B cell (primary cell): ENCODE measurements at regions not wholly inside any gene's neighbourhood (a gene's known extent, or its start where the extent isn't known, plus 50 kb on each side); places are given as distances from the start of the nearest gene placed in this dataset.

Experiments used
- ATAC-seq: fragments of 200-7000 bp; cut with Tn5 transposase; one replicate; pipeline ENCODE4 v1.10.0; 2021; ENCODE audit warnings: low read depth, mild to moderate bottlenecking, moderate number of reproducible peaks, moderate library complexity
- CTCF ChIA-PET: fragments of 350-600 bp; sonication (Branson Sonifier 250); formaldehyde crosslinking; loops from one replicate; lab custom pipeline; 2021; ENCODE audit warnings: antibody characterized with exemption, inconsistent platforms; lab: Charles Lee
- POLR2A ChIA-PET: fragments of 350-600 bp; sonication (Branson Sonifier 250); formaldehyde crosslinking; loops from one replicate; lab custom pipeline; 2021; ENCODE audit warnings: antibody characterized with exemption; lab: Charles Lee
- DNase-seq: peaks from one replicate; pipeline ENCODE4 v3.0.0; 2013
- H2AFZ ChIP-seq: 2 replicates; pipeline ENCODE4 v1.6.1; 2012; ENCODE audit warnings: mild to moderate bottlenecking, low read depth, low read length; ENCODE audit not compliant: insufficient read depth, poor library complexity, severe bottlenecking
- H3K27ac ChIP-seq, 2 donors: 1 replicate in 1 of 2; 2 replicates in 1 of 2; pipeline ENCODE4 v1.5.1; 2012 to 2013; ENCODE audit warnings: low read length in 2 of 2, mild to moderate bottlenecking in 2 of 2, moderate library complexity in 1 of 2
- H3K27me3 ChIP-seq, 4 experiments: fragments of 200-600 bp in 1 of 4; sonication (generic) in 1 of 4; replicated peaks in 1 of 4; 1 replicate in 2 of 4; 2 replicates in 2 of 4; pipeline versions ENCODE4 v1.6.1 to v1.7.0; 2013 to 2016; ENCODE audit warnings: low read length in 3 of 4, mild to moderate bottlenecking in 2 of 4, mixed read lengths in 1 of 4, moderate library complexity in 1 of 4; ENCODE audit not compliant: insufficient read depth in 4 of 4, control insufficient read depth in 3 of 4; ENCODE audit errors: control extremely low read depth in 1 of 4
- H3K36me3 ChIP-seq, 2 experiments: replicated peaks in 1 of 2; 1 replicate in 1 of 2; 2 replicates in 1 of 2; pipeline versions ENCODE4 v1.6.1 to v1.7.1; 2013; ENCODE audit warnings: low read length in 1 of 2; ENCODE audit not compliant: insufficient read depth in 2 of 2, control insufficient read depth in 1 of 2; ENCODE audit errors: control extremely low read depth in 1 of 2, extremely low read depth in 1 of 2
- H3K4me1 ChIP-seq, 2 donors: fragments of 200-600 bp in 1 of 2; sonication (generic) in 1 of 2; 1 replicate in 1 of 2; 2 replicates in 1 of 2; pipeline versions ENCODE4 v1.5.1 to v1.6.1; 2013 to 2017; ENCODE audit warnings: low read length in 2 of 2; ENCODE audit not compliant: control insufficient read depth in 2 of 2, insufficient read depth in 2 of 2
- H3K4me2 ChIP-seq: replicated peaks from 2 replicates; pipeline ENCODE3; 2012; ENCODE audit warnings: mild to moderate bottlenecking, low read depth, low read length; ENCODE audit not compliant: poor library complexity, severe bottlenecking
- H3K4me3 ChIP-seq, 5 experiments: fragments of 200-600 bp in 1 of 5; sonication (generic) in 1 of 5; 1 replicate in 3 of 5; 2 replicates in 2 of 5; pipeline versions ENCODE4 v1.5.1 to v1.7.0; 2011 to 2016; ENCODE audit warnings: low read length in 4 of 5, mild to moderate bottlenecking in 4 of 5, low read depth in 2 of 5, control low read depth in 1 of 5, moderate library complexity in 1 of 5; ENCODE audit not compliant: insufficient read depth in 1 of 5; ENCODE audit errors: control extremely low read depth in 1 of 5, extremely low read depth in 1 of 5
- H3K79me2 ChIP-seq: fragments of 200-600 bp; sonication (generic); one replicate; pipeline ENCODE4 v1.6.0; 2016; ENCODE audit warnings: low read length; ENCODE audit not compliant: control insufficient read depth, insufficient read depth
- H3K9ac ChIP-seq: fragments of 200-600 bp; sonication (generic); 2 replicates; pipeline ENCODE4 v1.6.1; 2017; ENCODE audit warnings: mild to moderate bottlenecking, low read length, moderate library complexity
- H3K9me3 ChIP-seq, 3 donors: one replicate each; pipeline versions ENCODE4 v1.6.1 to v1.7.1; 2013; ENCODE audit warnings: low read length in 2 of 3; ENCODE audit not compliant: control insufficient read depth in 2 of 3, insufficient read depth in 1 of 3; ENCODE audit errors: control extremely low read depth in 1 of 3
- H4K20me1 ChIP-seq: 2 replicates; pipeline ENCODE4 v1.6.0; 2012; ENCODE audit warnings: mild to moderate bottlenecking, low read length; ENCODE audit not compliant: insufficient read depth, control insufficient read depth, poor library complexity, severe bottlenecking
- H3K27ac Mint-ChIP-seq: one replicate; pipeline ENCODE4 v1.8.0; 2021; ENCODE audit warnings: mixed read lengths
- H3K27me3 Mint-ChIP-seq: one replicate; pipeline ENCODE4 v1.8.0; 2021; ENCODE audit warnings: mixed read lengths
- H3K4me1 Mint-ChIP-seq: one replicate; pipeline ENCODE4 v1.8.0; 2021; ENCODE audit warnings: mixed read lengths
- H3K4me3 Mint-ChIP-seq: one replicate; pipeline ENCODE4 v1.8.0; 2021; ENCODE audit warnings: mixed read lengths
- H3K9me3 Mint-ChIP-seq: one replicate; pipeline ENCODE4 v1.8.0; 2022; ENCODE audit warnings: mixed read lengths; ENCODE audit not compliant: insufficient read depth
- CTCF ChIP-seq: fragments of 200-600 bp; IDR thresholded peaks from one replicate; pipeline ENCODE4 v1.8.0; 2022; ENCODE audit warnings: antibody characterized with exemption, mild to moderate bottlenecking
- EZH2 ChIP-seq: IDR thresholded peaks from 2 replicates; pipeline ENCODE4 v1.6.1; 2012; ENCODE audit warnings: borderline replicate concordance, low read depth, mild to moderate bottlenecking, moderate library complexity, low read length; ENCODE audit not compliant: insufficient read depth, poor library complexity, severe bottlenecking
- WGBS: methylation state at CpG from one replicate; pipeline ENCODE4 v1.1.5; 2013; ENCODE audit warnings: missing lambda C conversion rate; ENCODE audit not compliant: insufficient coverage; 5-methylcytosine and 5-hydroxymethylcytosine counted together
- intact Hi-C: fragments of 100-400 bp; cut with micrococcal nuclease; formaldehyde crosslinking; loops from one replicate; pipeline ENCODE4 v1.10.0; 2022

- DNase-seq (no peak), ATAC-seq (no peak)
- no peaks in the 10 kb centered on the region for H3K4me1 ChIP-seq
- no peaks in the 10 kb centered on the region for H3K36me3 ChIP-seq
- no peak overlapping the region for H2AFZ ChIP-seq
- Mint-ChIP-seq H3K27me3 (peaks cover 22% of the 10 kb centered on the region), H3K4me3 (no peak overlapping the region), H3K27ac (no peak overlapping the region), H3K4me1 (no peaks in the 10 kb centered on the region), H3K9me3 (no peaks in the 10 kb centered on the region)
- CTCF ChIA-PET: interaction anchor here (0.5 kb wide), 1 partner anchor 259 kb away, joined by 3 read pairs; no protein-coding TSS in a partner anchor
- 98% methylated on average over 7 of the region's 7 CpGs for WGBS
- no peak overlapping the region for H3K4me3 ChIP-seq
- intact Hi-C loops: no loop called here
- H3K79me2 ChIP-seq: no peaks in the 10 kb centered on the region
- peaks cover 0 to 2% (median 0%) of the 10 kb centered on the region in 3 donors for H3K9me3 ChIP-seq
- H3K27me3 ChIP-seq: peaks cover 0 to 2% (median 0%) of the 10 kb centered on the region in 4 experiments
- no peak overlapping the region for H3K9ac ChIP-seq
- no peak for TF ChIP-seq EZH2
- no peak for TF ChIP-seq CTCF
- H4K20me1 ChIP-seq: no peaks in the 10 kb centered on the region
- POLR2A ChIA-PET: no interaction called here
- no peak overlapping the region for H3K27ac ChIP-seq
- no peak overlapping the region for H3K4me2 ChIP-seq
Measured at GRCh38 chr1:10878469-10878868, 82.0 kb upstream of the CASZ1 start.

- ATAC-seq: no peak
Measured at GRCh38 chr1:10880063-10880462, 83.6 kb upstream of the CASZ1 start.

More at GRCh38 chr1:10880063-10880462, 83.6 kb upstream of the CASZ1 start:
- ChIA-PET POLR2A (no interaction called here), CTCF (interaction anchor here (0.7 kb wide), 1 partner anchor 168 kb away, joined by 3 read pairs; no protein-coding TSS in a partner anchor)
- Histone ChIP-seq H3K36me3 (no peaks in the 10 kb centered on the region), H3K27me3 (peaks cover 0 to 4% (median 0%) of the 10 kb centered on the region in 4 experiments), H3K9me3 (peaks cover 0 to 2% (median 0%) of the 10 kb centered on the region in 3 donors), H3K27ac (no peak overlapping the region), H3K79me2 (no peaks in the 10 kb centered on the region), H3K9ac (no peak overlapping the region), H3K4me1 (no peaks in the 10 kb centered on the region), H4K20me1 (no peaks in the 10 kb centered on the region), H3K4me3 (no peak overlapping the region), H2AFZ (no peak overlapping the region), H3K4me2 (no peak overlapping the region)
- Mint-ChIP-seq H3K27ac (no peak overlapping the region), H3K4me3 (no peak overlapping the region), H3K4me1 (no peaks in the 10 kb centered on the region), H3K9me3 (no peaks in the 10 kb centered on the region), H3K27me3 (peaks cover 26% of the 10 kb centered on the region)
- intact Hi-C loops: no loop called here
- WGBS: 95% methylated on average over 7 of the region's 7 CpGs
- no peak for DNase-seq
- TF ChIP-seq EZH2 (no peak), CTCF (no peak)
